Heart left ventricle (tissue), 13 donors: ENCODE measurements at regions not wholly inside any gene's neighbourhood (a gene's known extent, or its start where the extent isn't known, plus 50 kb on each side); places are given as distances from the start of the nearest gene placed in this dataset.

Source experiments
- CTCF ChIP-seq, 12 donors: fragments of 200-600 bp; sonication (generic) in 4 of 12; IDR thresholded peaks; one replicate each; pipeline versions ENCODE4 v1.5.0 to v1.8.0; 2018 to 2022; ENCODE audit warnings: antibody characterized with exemption in 12 of 12, mild to moderate bottlenecking in 5 of 12
- POLR2A ChIP-seq, 2 donors: fragments of 450-650 bp; IDR thresholded peaks; one replicate each; pipeline ENCODE4 v1.6.1; 2017; ENCODE audit warnings: antibody characterized with exemption in 2 of 2, mild to moderate bottlenecking in 2 of 2, moderate library complexity in 2 of 2
- donor health status: ischemic (EF 13 %, LVEDD 7.1; RV severe dilation, severe dysfunction).
- donor health status: DM: no; HTN: yes; CAD: no.
- donor health status: DM: no; HTN: no; CAD: no.
- donor health status: ischemic (EF 25% LVEDD 6.9; RV normal size, moderate dysfunction).
- donor health status: ischemic (EF 25% LVEDD 5.7; RV mildly dilated, moderate dysfunction).
- donor health status: ischemic (EF 35%, LVEDD 5.7; RV mildly dilated, moderate dysfunction).
- donor health status: nonischemic (EF 11% LVEDD 7.7; RV severe dilation, severe dysfunction).
- donor health status: DM: yes; HTN: yes; CAD: no.
- donor health status: PGD.
- donor health status: ischemic (EF 29% LVEDD 5.4; RV normal size, mild dysfunction).
- donor health status: nonischemic (EF 23%, LVEDD 6.1; RV moderate dilation, normal function).

DNA sequence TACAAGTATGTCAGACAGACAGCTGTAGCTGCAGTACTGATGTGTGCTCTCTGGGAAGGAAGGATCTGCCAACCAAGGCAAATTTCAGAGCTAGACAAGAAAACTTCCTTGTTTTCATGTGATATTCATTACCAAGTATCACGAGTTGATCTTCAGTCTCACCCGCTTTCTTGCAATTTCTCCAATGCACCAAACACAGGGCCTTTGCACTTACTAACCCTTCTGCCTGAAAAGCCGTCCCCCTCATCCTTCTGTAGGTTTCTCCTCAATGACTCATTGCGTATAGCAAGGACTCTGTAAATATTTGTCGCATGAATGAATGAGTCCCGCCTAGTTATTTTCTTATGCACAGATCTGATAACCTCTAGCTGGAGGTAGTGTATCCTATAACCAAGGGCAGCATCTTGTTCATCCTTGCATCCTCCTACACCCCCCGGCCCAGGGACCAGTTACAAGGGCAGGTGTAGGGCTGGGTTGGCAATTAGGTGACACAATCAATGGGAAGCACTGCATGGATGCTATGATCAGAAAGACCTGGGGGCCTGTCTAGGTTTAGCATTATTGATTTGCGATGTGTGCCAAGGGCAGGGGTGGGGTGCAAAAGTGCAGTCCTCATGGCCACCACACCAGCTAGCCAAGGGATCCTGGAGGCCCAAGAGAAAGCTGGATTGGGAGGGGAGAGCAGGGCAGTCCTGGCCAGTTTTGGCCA is 51.4 kb upstream of the GPR157 start:
- TF ChIP-seq CTCF (IDR thresholded peaks at IDR 0.05) = no peak
- no peak for TF ChIP-seq POLR2A (IDR thresholded peaks at IDR 0.05)
